CD14-positive monocyte (primary cell): ENCODE measurements at regions not wholly inside any gene's neighbourhood (a gene's known extent, or its start where the extent isn't known, plus 50 kb on each side); places are given as distances from the start of the nearest gene placed in this dataset.

Experiments used
- DNase-seq, 3 donors: peaks; one replicate each; pipeline ENCODE4 v3.0.0-alpha.2; 2011 to 2022
- H2AFZ ChIP-seq: 2 replicates; pipeline ENCODE4 v1.6.0; 2012; ENCODE audit warnings: mild to moderate bottlenecking, low read depth, low read length, inconsistent platforms; ENCODE audit not compliant: insufficient read depth, poor library complexity, severe bottlenecking
- H3K27ac ChIP-seq, 2 donors: 1 replicate in 1 of 2; 2 replicates in 1 of 2; pipeline ENCODE4 v1.5.1; 2012 to 2013; ENCODE audit warnings: low read length in 2 of 2, control low read depth in 1 of 2, inconsistent platforms in 1 of 2, low read depth in 1 of 2, mild to moderate bottlenecking in 1 of 2
- H3K27me3 ChIP-seq, 2 donors: one replicate each; pipeline versions ENCODE4 v1.6.0 to v1.6.1; 2011 to 2013; ENCODE audit warnings: low read length in 2 of 2; ENCODE audit not compliant: control insufficient read depth in 2 of 2, insufficient read depth in 2 of 2
- H3K36me3 ChIP-seq, 2 donors: replicated peaks in 1 of 2; 1 replicate in 1 of 2; 2 replicates in 1 of 2; pipeline versions ENCODE4 v1.5.1 to v1.6.1; 2012 to 2013; ENCODE audit warnings: low read length in 2 of 2, control low read depth in 1 of 2, inconsistent platforms in 1 of 2, mild to moderate bottlenecking in 1 of 2; ENCODE audit not compliant: insufficient read depth in 2 of 2, control insufficient read depth in 1 of 2
- H3K4me1 ChIP-seq, 2 donors: 1 replicate in 1 of 2; 2 replicates in 1 of 2; pipeline versions ENCODE4 v1.5.1 to v1.6.1; 2012 to 2013; ENCODE audit warnings: low read length in 2 of 2, control low read depth in 1 of 2, inconsistent platforms in 1 of 2, mild to moderate bottlenecking in 1 of 2, moderate library complexity in 1 of 2; ENCODE audit not compliant: insufficient read depth in 2 of 2, control insufficient read depth in 1 of 2
- H3K4me2 ChIP-seq: replicated peaks from 2 replicates; pipeline ENCODE3; 2012; ENCODE audit warnings: low read length, moderate library complexity, mild to moderate bottlenecking; ENCODE audit not compliant: poor library complexity, severe bottlenecking; ENCODE audit errors: extremely low read depth
- H3K4me3 ChIP-seq, 3 experiments: fragments of 200-600 bp in 1 of 3; sonication (generic) in 1 of 3; replicated peaks in 1 of 3; 1 replicate in 2 of 3; 2 replicates in 1 of 3; pipeline ENCODE4 v1.5.1; 2011 to 2013; ENCODE audit warnings: low read length in 3 of 3, mild to moderate bottlenecking in 3 of 3, control low read depth in 2 of 3, low read depth in 2 of 3, inconsistent platforms in 1 of 3, moderate library complexity in 1 of 3
- H3K79me2 ChIP-seq: 2 replicates; pipeline ENCODE4 v1.6.0; 2012; ENCODE audit warnings: mild to moderate bottlenecking, control low read depth, inconsistent platforms, low read length, moderate library complexity; ENCODE audit not compliant: insufficient read depth
- H3K9ac ChIP-seq: 2 replicates; pipeline ENCODE4 v1.6.0; 2017; ENCODE audit warnings: low read length, mild to moderate bottlenecking; ENCODE audit not compliant: insufficient read depth, poor library complexity, severe bottlenecking
- H3K9me3 ChIP-seq, 2 donors: replicated peaks in 1 of 2; 1 replicate in 1 of 2; 2 replicates in 1 of 2; pipeline versions ENCODE4 v1.5.1 to v1.6.1; 2012 to 2013; ENCODE audit warnings: low read length in 2 of 2, control low read depth in 1 of 2; ENCODE audit not compliant: control insufficient read depth in 1 of 2, insufficient read depth in 1 of 2
- H4K20me1 ChIP-seq: 2 replicates; pipeline ENCODE4 v1.6.0; 2012; ENCODE audit warnings: mild to moderate bottlenecking, low read length, control low read depth, moderate library complexity; ENCODE audit not compliant: insufficient read depth
- H3K27ac Mint-ChIP-seq, 7 donors: one replicate each; pipeline ENCODE4 v1.8.0; 2020; ENCODE audit warnings: mild to moderate bottlenecking in 7 of 7, mixed read lengths in 7 of 7, moderate library complexity in 6 of 7, inconsistent platforms in 2 of 7
- H3K27me3 Mint-ChIP-seq, 3 donors: one replicate each; pipeline ENCODE4 v1.8.0; 2021 to 2022; ENCODE audit warnings: low read depth in 3 of 3, mild to moderate bottlenecking in 3 of 3, mixed read lengths in 3 of 3, moderate library complexity in 3 of 3, inconsistent platforms in 1 of 3
- H3K36me3 Mint-ChIP-seq, 2 donors: one replicate each; pipeline ENCODE4 v1.8.0; 2020; ENCODE audit warnings: mixed read lengths in 2 of 2, inconsistent platforms in 1 of 2, mild to moderate bottlenecking in 1 of 2
- H3K4me1 Mint-ChIP-seq: one replicate; pipeline ENCODE4 v1.8.0; 2020; ENCODE audit warnings: mild to moderate bottlenecking, mixed read lengths
- H3K4me3 Mint-ChIP-seq, 2 donors: one replicate each; pipeline ENCODE4 v1.8.0; 2020; ENCODE audit warnings: mild to moderate bottlenecking in 2 of 2, mixed read lengths in 2 of 2, moderate library complexity in 1 of 2
- H3K9me3 Mint-ChIP-seq, 7 donors: one replicate each; pipeline ENCODE4 v1.8.0; 2020 to 2022; ENCODE audit warnings: mixed read lengths in 7 of 7, mild to moderate bottlenecking in 6 of 7, moderate library complexity in 6 of 7, inconsistent platforms in 2 of 7
- CTCF ChIP-seq: fragments of 200-600 bp; IDR thresholded peaks from one replicate; pipeline ENCODE4 v1.8.0; 2022; ENCODE audit warnings: antibody characterized with exemption, mild to moderate bottlenecking
- WGBS: methylation state at CpG from one replicate; pipeline ENCODE4 v1.1.5; 2013; ENCODE audit warnings: missing lambda C conversion rate; ENCODE audit not compliant: insufficient coverage; 5-methylcytosine and 5-hydroxymethylcytosine counted together
- intact Hi-C, 2 donors: fragments of 100-400 bp; cut with micrococcal nuclease; formaldehyde crosslinking; loops; one replicate each; pipeline versions ENCODE4 v1.15.0 to v1.15.1; 2023

DNA sequence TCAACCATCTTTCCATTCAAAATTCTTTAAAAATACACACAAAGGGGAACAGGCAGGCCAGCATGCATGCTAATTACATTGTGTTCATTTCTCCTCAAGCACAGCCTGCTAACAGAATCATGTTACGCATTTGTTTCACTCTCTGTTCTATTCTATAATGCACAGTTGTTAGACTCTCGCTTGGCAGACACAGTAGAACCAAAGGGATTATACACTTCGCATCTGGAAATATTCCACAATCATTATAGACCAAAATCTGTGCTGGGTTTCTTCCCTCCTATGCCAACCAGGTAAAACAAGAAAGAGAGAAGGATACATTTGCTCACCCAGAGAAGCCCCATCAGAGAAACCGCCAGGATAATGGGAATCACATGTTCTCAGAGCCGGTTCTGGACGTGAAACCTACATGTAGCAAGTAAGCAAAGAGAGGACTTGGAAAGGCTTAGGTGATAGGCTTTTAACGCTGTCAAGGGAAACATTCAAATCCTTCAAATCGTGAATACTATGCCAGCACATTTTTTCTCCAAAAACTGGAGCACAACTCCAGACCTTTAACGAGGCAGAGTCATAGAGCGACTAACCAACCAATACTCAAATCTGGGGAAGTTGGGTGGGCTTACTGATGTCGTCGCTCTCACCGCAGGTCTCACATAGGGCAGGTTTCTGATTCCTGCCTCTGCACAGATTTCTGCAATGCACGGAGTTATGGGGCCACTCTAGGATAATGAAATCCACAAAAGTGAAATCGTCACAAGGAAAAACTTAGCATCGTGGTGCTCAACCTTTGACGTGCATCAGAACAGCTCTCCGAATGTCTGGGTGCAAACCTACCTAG is 380.5 kb upstream of the AUTS2 start:
- Histone ChIP-seq H3K9me3 (no peaks in the 10 kb centered on the region), H3K4me2 (no peak overlapping the region), H2AFZ (no peak overlapping the region), H3K27me3 (no peaks in the 10 kb centered on the region), H3K4me1 (no peaks in the 10 kb centered on the region), H3K4me3 (no peak overlapping the region), H3K27ac (no peak overlapping the region), H3K36me3 (no peaks in the 10 kb centered on the region), H3K79me2 (no peaks in the 10 kb centered on the region), H4K20me1 (no peaks in the 10 kb centered on the region), H3K9ac (no peak overlapping the region)
- H3K36me3 Mint-ChIP-seq = no peaks in the 10 kb centered on the region
- WGBS = 93% methylated on average over 16 of the region's 18 CpGs
- intact Hi-C loops = no loop called here
- no peak overlapping the region for H3K4me3 Mint-ChIP-seq
- H3K27ac Mint-ChIP-seq = no peak overlapping the region
- no peak for TF ChIP-seq CTCF
- no peak for DNase-seq
- H3K27me3 Mint-ChIP-seq = peaks cover 1 to 2% (median 2%) of the 10 kb centered on the region in 3 donors
- no peaks in the 10 kb centered on the region for H3K4me1 Mint-ChIP-seq
- H3K9me3 Mint-ChIP-seq = peaks cover 0 to 4% (median 0%) of the 10 kb centered on the region in 7 donors

- H2AFZ ChIP-seq = no peak overlapping the region
- H4K20me1 ChIP-seq = no peaks in the 10 kb centered on the region
- H3K4me1 ChIP-seq = no peaks in the 10 kb centered on the region
- H3K27ac Mint-ChIP-seq = no peak overlapping the region
- no peak overlapping the region for H3K9ac ChIP-seq
- peaks cover 1 to 2% (median 2%) of the 10 kb centered on the region in 3 donors for H3K27me3 Mint-ChIP-seq
- H3K4me3 ChIP-seq = no peak overlapping the region
- no CpG with 5 or more reads among the region's 4 CpGs for WGBS
- H3K4me1 Mint-ChIP-seq = no peaks in the 10 kb centered on the region
- no peaks in the 10 kb centered on the region for H3K9me3 ChIP-seq
- peaks cover 0 to 8% (median 2%) of the 10 kb centered on the region in 7 donors for H3K9me3 Mint-ChIP-seq
- no peak for DNase-seq
- H3K36me3 ChIP-seq = no peaks in the 10 kb centered on the region
- no peaks in the 10 kb centered on the region for H3K27me3 ChIP-seq
- H3K4me3 Mint-ChIP-seq = no peak overlapping the region
- H3K27ac ChIP-seq = no peak overlapping the region
- no peak overlapping the region for H3K4me2 ChIP-seq
- no peaks in the 10 kb centered on the region for H3K79me2 ChIP-seq
- intact Hi-C loops = no loop called here
- no peaks in the 10 kb centered on the region for H3K36me3 Mint-ChIP-seq
- no peak for TF ChIP-seq CTCF
Measured at GRCh38 chr7:69218576-69218975, 379.7 kb upstream of the AUTS2 start.
